ENCODE measurements at regions not wholly inside any gene's neighbourhood (a gene's known extent, or its start where the extent isn't known, plus 50 kb on each side); places are given as distances from the start of the nearest gene placed in this dataset.

DNA sequence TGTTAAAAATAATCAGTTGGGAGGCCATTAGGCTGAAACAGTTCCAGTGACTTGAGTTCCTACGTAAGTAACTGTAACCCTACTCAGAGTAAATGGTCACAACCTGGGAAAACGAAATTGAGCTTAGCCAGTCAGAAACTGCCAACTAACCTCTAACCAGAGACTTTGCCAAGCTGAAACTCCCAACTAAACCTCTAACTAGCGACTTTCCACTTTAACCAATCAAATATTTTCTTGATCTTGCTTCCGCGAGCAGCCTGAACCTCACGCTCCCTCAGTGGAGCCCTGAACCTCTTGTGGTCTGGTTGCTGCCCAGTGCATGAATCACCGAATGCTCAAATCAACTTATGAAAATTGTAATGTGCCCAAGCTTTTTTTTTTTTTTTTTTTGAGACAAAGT, 156.2 kb downstream of the MED10 start:
- TF ChIP-seq, protein P1, sequence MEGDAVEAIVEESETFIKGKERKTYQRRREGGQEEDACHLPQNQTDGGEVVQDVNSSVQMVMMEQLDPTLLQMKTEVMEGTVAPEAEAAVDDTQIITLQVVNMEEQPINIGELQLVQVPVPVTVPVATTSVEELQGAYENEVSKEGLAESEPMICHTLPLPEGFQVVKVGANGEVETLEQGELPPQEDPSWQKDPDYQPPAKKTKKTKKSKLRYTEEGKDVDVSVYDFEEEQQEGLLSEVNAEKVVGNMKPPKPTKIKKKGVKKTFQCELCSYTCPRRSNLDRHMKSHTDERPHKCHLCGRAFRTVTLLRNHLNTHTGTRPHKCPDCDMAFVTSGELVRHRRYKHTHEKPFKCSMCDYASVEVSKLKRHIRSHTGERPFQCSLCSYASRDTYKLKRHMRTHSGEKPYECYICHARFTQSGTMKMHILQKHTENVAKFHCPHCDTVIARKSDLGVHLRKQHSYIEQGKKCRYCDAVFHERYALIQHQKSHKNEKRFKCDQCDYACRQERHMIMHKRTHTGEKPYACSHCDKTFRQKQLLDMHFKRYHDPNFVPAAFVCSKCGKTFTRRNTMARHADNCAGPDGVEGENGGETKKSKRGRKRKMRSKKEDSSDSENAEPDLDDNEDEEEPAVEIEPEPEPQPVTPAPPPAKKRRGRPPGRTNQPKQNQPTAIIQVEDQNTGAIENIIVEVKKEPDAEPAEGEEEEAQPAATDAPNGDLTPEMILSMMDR (tag by site-specific recombination; IDR thresholded peaks at IDR 0.05) = no peak
- no peak for TF ChIP-seq ZNF510 (tag by site-specific recombination; IDR thresholded peaks at IDR 0.05; ENCODE audit: insufficient replicate concordance)
- no peak for TF ChIP-seq ZNF785 (tag by site-specific recombination; IDR thresholded peaks at IDR 0.05)
- no peak for TF ChIP-seq ZNF544 (tag by site-specific recombination; IDR thresholded peaks at IDR 0.05)
- TF ChIP-seq ZEB2 (tag by site-specific recombination; IDR thresholded peaks at IDR 0.05) = no peak
- TF ChIP-seq ZNF221 (tag by site-specific recombination; IDR thresholded peaks at IDR 0.05; ENCODE audit: borderline replicate concordance) = no peak
- TF ChIP-seq ZFP69B (tag by site-specific recombination; IDR thresholded peaks at IDR 0.05) = no peak
- TF ChIP-seq ZNF639 (tag by site-specific recombination; IDR thresholded peaks at IDR 0.05) = no peak
